Hepatocyte (in vitro differentiated cells): ENCODE measurements at regions not wholly inside any gene's neighbourhood (a gene's known extent, or its start where the extent isn't known, plus 50 kb on each side); places are given as distances from the start of the nearest gene placed in this dataset.

Experiments
- DNase-seq: peaks from one replicate; pipeline ENCODE4 v3.0.0-alpha.2; 2016; ENCODE audit warnings: low spot score
- H2AFZ ChIP-seq: fragments of 200-600 bp; sonication (generic); 2 replicates; pipeline ENCODE4 v1.6.0; 2016; ENCODE audit warnings: antibody characterized with exemption, mild to moderate bottlenecking
- H3K27ac ChIP-seq: fragments of 200-600 bp; sonication (generic); 2 replicates; pipeline ENCODE4 v1.5.1; 2016; ENCODE audit warnings: mild to moderate bottlenecking
- H3K27me3 ChIP-seq: fragments of 200-600 bp; sonication (generic); 2 replicates; pipeline ENCODE4 v1.6.1; 2016
- H3K36me3 ChIP-seq: fragments of 200-600 bp; sonication (generic); replicated peaks from 2 replicates; pipeline ENCODE4 v1.5.1; 2016; ENCODE audit warnings: low read depth; ENCODE audit not compliant: insufficient read depth
- H3K4me1 ChIP-seq: fragments of 200-600 bp; sonication (generic); 2 replicates; pipeline ENCODE4 v1.5.1; 2016; ENCODE audit warnings: mild to moderate bottlenecking, moderate library complexity; ENCODE audit not compliant: insufficient read depth
- H3K4me2 ChIP-seq: fragments of 200-600 bp; sonication (generic); 2 replicates; pipeline ENCODE4 v1.6.0; 2016
- H3K4me3 ChIP-seq: fragments of 200-600 bp; sonication (generic); 2 replicates; pipeline ENCODE4 v1.5.1; 2016; ENCODE audit warnings: mild to moderate bottlenecking
- H3K79me2 ChIP-seq: fragments of 200-600 bp; sonication (generic); 2 replicates; pipeline ENCODE4 v1.6.0; 2017; ENCODE audit warnings: mild to moderate bottlenecking
- H3K9me2 ChIP-seq: fragments of 200-600 bp; sonication (generic); replicated peaks from 2 replicates; pipeline ENCODE4 v1.6.0; 2017; ENCODE audit warnings: mild to moderate bottlenecking; ENCODE audit not compliant: insufficient read depth
- H3K9me3 ChIP-seq: fragments of 200-600 bp; sonication (generic); 2 replicates; pipeline ENCODE4 v1.5.1; 2016; ENCODE audit warnings: low read depth, mild to moderate bottlenecking
- H4K20me1 ChIP-seq: fragments of 200-600 bp; sonication (generic); 2 replicates; pipeline ENCODE4 v1.6.0; 2016; ENCODE audit warnings: mild to moderate bottlenecking; ENCODE audit not compliant: insufficient read depth, poor library complexity, severe bottlenecking
- EZH2 ChIP-seq: fragments of 200-600 bp; sonication (generic); IDR thresholded peaks from 2 replicates; pipeline ENCODE4 v1.6.1; 2016; ENCODE audit warnings: antibody characterized with exemption, mild to moderate bottlenecking, borderline replicate concordance
- EZH2phosphoT487 ChIP-seq: fragments of 200-600 bp; sonication (generic); IDR thresholded peaks from one replicate; pipeline ENCODE4 v1.6.1; 2018; ENCODE audit warnings: antibody characterized with exemption, mild to moderate bottlenecking, low read depth, moderate library complexity; ENCODE audit not compliant: unreplicated experiment, severe bottlenecking
- WGBS: methylation state at CpG from one replicate; pipeline ENCODE4 v1.1.6; 2016; ENCODE audit warnings: low lambda C conversion rate; ENCODE audit errors: missing lambda C conversion rate; 5-methylcytosine and 5-hydroxymethylcytosine counted together
- TF ChIP-seq, protein P1 (sequence below): fragments of 200-600 bp; sonication (generic); IDR thresholded peaks from 2 replicates; pipeline ENCODE4 v1.5.1; 2016; ENCODE audit warnings: antibody characterized with exemption, mild to moderate bottlenecking; ENCODE audit not compliant: poor library complexity

DNA sequence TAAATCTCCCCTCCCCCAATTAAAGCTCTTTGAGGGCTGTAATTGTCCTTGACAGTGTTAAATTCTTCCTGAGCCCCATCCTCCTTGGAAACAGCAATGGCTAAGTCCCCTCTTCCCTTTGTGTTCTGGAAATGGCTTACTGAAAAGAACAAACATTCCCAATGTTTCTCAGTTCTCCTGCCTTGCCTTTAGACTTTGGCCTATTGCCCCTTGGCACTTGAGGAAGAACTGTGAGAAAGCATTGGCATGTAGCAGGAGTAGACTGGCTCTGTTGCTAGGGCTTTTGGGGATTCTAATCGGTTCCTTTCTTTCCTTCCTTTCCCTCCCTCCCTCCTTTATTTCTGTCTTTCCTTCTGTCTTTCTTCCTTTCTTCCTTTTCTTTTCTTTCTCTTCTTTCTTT is 463.3 kb upstream of the PODXL start:
- Histone ChIP-seq H3K4me2 (no peak overlapping the region), H3K27ac (no peak overlapping the region), H3K27me3 (peaks cover 3% of the 10 kb centered on the region), H4K20me1 (no peaks in the 10 kb centered on the region), H3K9me3 (no peaks in the 10 kb centered on the region), H3K9me2 (no peaks in the 10 kb centered on the region), H3K4me1 (no peaks in the 10 kb centered on the region), H3K79me2 (no peaks in the 10 kb centered on the region), H3K4me3 (no peak overlapping the region), H2AFZ (no peak overlapping the region), H3K36me3 (no peaks in the 10 kb centered on the region)
- no peak for DNase-seq
- TF ChIP-seq, protein P1, sequence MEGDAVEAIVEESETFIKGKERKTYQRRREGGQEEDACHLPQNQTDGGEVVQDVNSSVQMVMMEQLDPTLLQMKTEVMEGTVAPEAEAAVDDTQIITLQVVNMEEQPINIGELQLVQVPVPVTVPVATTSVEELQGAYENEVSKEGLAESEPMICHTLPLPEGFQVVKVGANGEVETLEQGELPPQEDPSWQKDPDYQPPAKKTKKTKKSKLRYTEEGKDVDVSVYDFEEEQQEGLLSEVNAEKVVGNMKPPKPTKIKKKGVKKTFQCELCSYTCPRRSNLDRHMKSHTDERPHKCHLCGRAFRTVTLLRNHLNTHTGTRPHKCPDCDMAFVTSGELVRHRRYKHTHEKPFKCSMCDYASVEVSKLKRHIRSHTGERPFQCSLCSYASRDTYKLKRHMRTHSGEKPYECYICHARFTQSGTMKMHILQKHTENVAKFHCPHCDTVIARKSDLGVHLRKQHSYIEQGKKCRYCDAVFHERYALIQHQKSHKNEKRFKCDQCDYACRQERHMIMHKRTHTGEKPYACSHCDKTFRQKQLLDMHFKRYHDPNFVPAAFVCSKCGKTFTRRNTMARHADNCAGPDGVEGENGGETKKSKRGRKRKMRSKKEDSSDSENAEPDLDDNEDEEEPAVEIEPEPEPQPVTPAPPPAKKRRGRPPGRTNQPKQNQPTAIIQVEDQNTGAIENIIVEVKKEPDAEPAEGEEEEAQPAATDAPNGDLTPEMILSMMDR, result no peak
- TF ChIP-seq EZH2phosphoT487 (no peak), EZH2 (no peak)
- 100% methylated on average over 1 of the region's 1 CpG for whole genome bisulfite sequencing

DNA sequence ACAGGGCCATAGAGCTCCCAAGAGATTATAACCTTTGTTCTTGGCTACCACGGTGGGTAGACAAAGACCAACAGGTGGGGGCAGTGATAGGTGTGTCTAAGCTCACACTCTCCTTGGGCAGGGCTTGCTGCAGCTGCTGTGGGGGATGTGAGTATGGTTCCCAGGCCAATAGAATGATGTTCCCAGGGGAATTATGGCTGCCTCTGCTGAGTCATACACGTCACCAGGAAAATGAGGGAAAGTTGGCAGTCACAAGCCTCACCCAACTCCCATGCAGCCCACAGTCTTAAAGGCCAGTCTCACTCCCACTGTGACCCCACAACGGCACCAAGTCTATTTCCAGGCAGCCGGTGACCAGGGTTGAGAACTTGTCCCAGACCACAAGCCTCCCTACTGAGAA is 453.4 kb upstream of the PODXL start:
- Histone ChIP-seq H3K4me1 (no peaks in the 10 kb centered on the region), H3K4me3 (no peak overlapping the region), H3K27ac (no peak overlapping the region), H2AFZ (no peak overlapping the region), H3K27me3 (no peaks in the 10 kb centered on the region), H4K20me1 (no peaks in the 10 kb centered on the region), H3K9me3 (no peaks in the 10 kb centered on the region), H3K4me2 (no peak overlapping the region), H3K79me2 (no peaks in the 10 kb centered on the region), H3K36me3 (no peaks in the 10 kb centered on the region), H3K9me2 (no peaks in the 10 kb centered on the region)
- TF ChIP-seq, protein P1, result no peak
- TF ChIP-seq EZH2phosphoT487 (no peak), EZH2 (no peak)
- DNase-seq, result no peak
- 88% methylated on average over 4 of the region's 4 CpGs for WGBS

DNA sequence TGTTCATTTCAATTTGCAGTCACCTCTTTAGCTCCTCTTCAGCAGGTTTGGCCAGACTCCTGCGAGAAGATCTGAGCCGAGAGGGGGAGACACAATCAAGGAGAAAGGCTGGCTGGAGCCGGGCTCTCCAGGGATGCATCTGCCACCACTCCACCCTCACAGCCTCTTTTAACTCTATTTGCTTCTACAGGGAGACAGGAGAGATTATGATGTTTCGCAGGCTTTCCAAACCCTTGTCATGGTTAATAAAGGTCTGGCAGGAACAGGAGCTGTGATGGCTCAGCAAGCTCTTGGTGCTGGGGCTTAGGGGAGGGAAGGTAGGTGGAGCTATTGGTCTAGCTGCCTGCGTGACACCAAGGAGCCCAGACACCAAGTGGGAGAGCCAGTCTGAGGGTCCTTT is 448.1 kb upstream of the PODXL start:
- H3K4me1 ChIP-seq, result no peaks in the 10 kb centered on the region
- H3K4me3 ChIP-seq, result no peak overlapping the region
- no peaks in the 10 kb centered on the region for H3K36me3 ChIP-seq
- no peak overlapping the region for H3K27ac ChIP-seq
- no peaks in the 10 kb centered on the region for H3K79me2 ChIP-seq
- peak; percentile 51 for DNase-seq
- H2AFZ ChIP-seq, result no peak overlapping the region
- no peaks in the 10 kb centered on the region for H4K20me1 ChIP-seq
- WGBS, result 42% methylated on average over 5 of the region's 5 CpGs
- no peaks in the 10 kb centered on the region for H3K9me3 ChIP-seq
- no peak overlapping the region for H3K4me2 ChIP-seq
- no peak for TF ChIP-seq EZH2phosphoT487
- TF ChIP-seq, protein P1, result peak; percentile 40
- H3K9me2 ChIP-seq, result no peaks in the 10 kb centered on the region
- no peaks in the 10 kb centered on the region for H3K27me3 ChIP-seq
